ENCODE measurements at regions not wholly inside any gene's neighbourhood (a gene's known extent, or its start where the extent isn't known, plus 50 kb on each side); places are given as distances from the start of the nearest gene placed in this dataset.

GRCh38 chr15:47955021-47955420, 165.8 kb upstream of the SLC24A5 start:
- H3K4me2 ChIP-seq (ENCODE audit: low read length): no peak overlapping the region
- ChIA-PET POLR2A (interaction anchor here (0.6 to 1.2 kb wide), 2 partner anchors 11 to 13 kb away, joined by 3 to 6 read pairs; no protein-coding TSS in a partner anchor), CTCF (ENCODE audit: unreplicated experiment) (no interaction called here)
- H3K9me3 ChIP-seq (ENCODE audit: low read length): no peaks in the 10 kb centered on the region
- H3K4me1 ChIP-seq (ENCODE audit: insufficient read depth, low read length, poor library complexity, severe bottlenecking): no peaks in the 10 kb centered on the region
- TF ChIP-seq CTCF (conservative IDR thresholded peaks at IDR 0.05; ENCODE audit: low read length): no peak
- no peak for TF ChIP-seq EZH2phosphoT487 (IDR thresholded peaks at IDR 0.05; ENCODE audit: borderline replicate concordance, low read depth, low read length)
- intact Hi-C loops (cut with micrococcal nuclease; ENCODE audit: unreplicated experiment): no loop called here
- H3K9me2 ChIP-seq (ENCODE audit: insufficient read depth, low read length): no peaks in the 10 kb centered on the region
- H3K4me3 ChIP-seq (ENCODE audit: low read depth, low read length, poor library complexity, severe bottlenecking): no peak overlapping the region
- H4K20me1 ChIP-seq (ENCODE audit: insufficient read depth, low read length): no peaks in the 10 kb centered on the region
- DNase-seq (ENCODE audit: low spot score): no peak
- no peak overlapping the region for H2AFZ ChIP-seq (ENCODE audit: low read length)
- H3K79me2 ChIP-seq (ENCODE audit: insufficient read depth, low read depth, low read length): no peaks in the 10 kb centered on the region
- no TSS peak for BruUV-seq (replicated peaks)
- no peak overlapping the region for H3K27ac ChIP-seq (ENCODE audit: low read depth, low read length, poor library complexity, severe bottlenecking)
- H3K36me3 ChIP-seq (ENCODE audit: insufficient read depth, low read length): no peaks in the 10 kb centered on the region

- no peak for DNase-seq (ENCODE audit: low spot score)
- no TSS peak for BruUV-seq (replicated peaks)
- Histone ChIP-seq H2AFZ (ENCODE audit: low read length) (no peak overlapping the region), H3K79me2 (ENCODE audit: insufficient read depth, low read depth, low read length) (no peaks in the 10 kb centered on the region), H3K9me2 (ENCODE audit: insufficient read depth, low read length) (no peaks in the 10 kb centered on the region), H3K4me3 (ENCODE audit: low read depth, low read length, poor library complexity, severe bottlenecking) (no peak overlapping the region), H3K27ac (ENCODE audit: low read depth, low read length, poor library complexity, severe bottlenecking) (no peak overlapping the region), H3K9me3 (ENCODE audit: low read length) (no peaks in the 10 kb centered on the region), H4K20me1 (ENCODE audit: insufficient read depth, low read length) (no peaks in the 10 kb centered on the region), H3K4me1 (ENCODE audit: insufficient read depth, low read length, poor library complexity, severe bottlenecking) (no peaks in the 10 kb centered on the region), H3K36me3 (ENCODE audit: insufficient read depth, low read length) (no peaks in the 10 kb centered on the region), H3K4me2 (ENCODE audit: low read length) (no peak overlapping the region)
- intact Hi-C loops (cut with micrococcal nuclease; ENCODE audit: unreplicated experiment): no loop called here
- TF ChIP-seq EZH2phosphoT487 (IDR thresholded peaks at IDR 0.05; ENCODE audit: borderline replicate concordance, low read depth, low read length): no peak
- TF ChIP-seq CTCF (conservative IDR thresholded peaks at IDR 0.05; ENCODE audit: low read length): no peak
- ChIA-PET POLR2A (interaction anchor here (0.6 to 1.3 kb wide), 5 partner anchors 10 to 1389 kb away, joined by 3 read pairs; no protein-coding TSS in a partner anchor), CTCF (ENCODE audit: unreplicated experiment) (no interaction called here)
Measured at GRCh38 chr15:47959617-47960413, 161.0 kb upstream of the SLC24A5 start.

GRCh38 chr15:47961401-47962090, 159.2 kb upstream of the SLC24A5 start:
- intact Hi-C loops (cut with micrococcal nuclease; ENCODE audit: unreplicated experiment): no loop called here
- DNase-seq (ENCODE audit: low spot score): no peak
- no peak overlapping the region for H2AFZ ChIP-seq (ENCODE audit: low read length)
- no peaks in the 10 kb centered on the region for H3K36me3 ChIP-seq (ENCODE audit: insufficient read depth, low read length)
- ChIA-PET POLR2A (no interaction called here), CTCF (ENCODE audit: unreplicated experiment) (no interaction called here)
- H3K4me2 ChIP-seq (ENCODE audit: low read length): no peak overlapping the region
- no peaks in the 10 kb centered on the region for H4K20me1 ChIP-seq (ENCODE audit: insufficient read depth, low read length)
- no peaks in the 10 kb centered on the region for H3K9me2 ChIP-seq (ENCODE audit: insufficient read depth, low read length)
- H3K9me3 ChIP-seq (ENCODE audit: low read length): no peaks in the 10 kb centered on the region
- no peak overlapping the region for H3K27ac ChIP-seq (ENCODE audit: low read depth, low read length, poor library complexity, severe bottlenecking)
- no peak overlapping the region for H3K4me3 ChIP-seq (ENCODE audit: low read depth, low read length, poor library complexity, severe bottlenecking)
- no peaks in the 10 kb centered on the region for H3K79me2 ChIP-seq (ENCODE audit: insufficient read depth, low read depth, low read length)
- TF ChIP-seq CTCF (conservative IDR thresholded peaks at IDR 0.05; ENCODE audit: low read length): no peak
- TF ChIP-seq EZH2phosphoT487 (IDR thresholded peaks at IDR 0.05; ENCODE audit: borderline replicate concordance, low read depth, low read length): no peak
- no TSS peak for BruUV-seq (replicated peaks)
- H3K4me1 ChIP-seq (ENCODE audit: insufficient read depth, low read length, poor library complexity, severe bottlenecking): no peaks in the 10 kb centered on the region

Measured in OCI-LY7 (cell line).